PC-3 (cell line): ENCODE measurements at regions not wholly inside any gene's neighbourhood (a gene's known extent, or its start where the extent isn't known, plus 50 kb on each side); places are given as distances from the start of the nearest gene placed in this dataset.

Experiments used
- ATAC-seq: fragments of 200-7000 bp; cut with Tn5 transposase; 2 replicates; pipeline ENCODE4 v1.9.1; 2020; ENCODE audit warnings: mild to moderate bottlenecking, moderate library complexity
- BruUV-seq: library from RNA; stranded (reverse); fragments of 400-500 nt; replicated peaks from 2 replicates; lab custom pipeline; 2021; lab: Mats Ljungman, UMichigan
- CTCF ChIA-PET: fragments of 300-600 bp; sonication (Branson Sonifier 250); formaldehyde crosslinking; loops from one replicate; lab custom pipeline; 2022; ENCODE audit warnings: antibody characterized with exemption; lab: Charles Lee
- POLR2A ChIA-PET: fragments of 300-600 bp; sonication (Branson Sonifier 250); formaldehyde crosslinking; loops from one replicate; lab custom pipeline; 2022; ENCODE audit warnings: antibody characterized with exemption; ENCODE audit not compliant: unreplicated experiment; lab: Charles Lee
- DNase-seq: peaks from one replicate; pipeline ENCODE4 v3.0.0-alpha.2; 2015
- H2AFZ ChIP-seq: fragments of 300-600 bp; sonication (generic); 2 replicates; pipeline ENCODE4 v1.6.0; 2016; ENCODE audit warnings: antibody characterized with exemption, low read length
- H3F3A ChIP-seq: fragments of 300-600 bp; sonication (generic); one replicate; pipeline ENCODE4 v1.6.0; 2017; ENCODE audit warnings: antibody characterized with exemption, low read length, control low read depth, mild to moderate bottlenecking; ENCODE audit not compliant: unreplicated experiment
- H3K27ac ChIP-seq: fragments of 300-600 bp; sonication (generic); 2 replicates; pipeline ENCODE4 v1.5.1; 2016; ENCODE audit warnings: mild to moderate bottlenecking, low read length
- H3K27me3 ChIP-seq: fragments of 300-600 bp; sonication (generic); 2 replicates; pipeline ENCODE4 v1.6.1; 2016; ENCODE audit warnings: low read length, mixed read lengths
- H3K36me3 ChIP-seq: fragments of 300-600 bp; sonication (generic); 2 replicates; pipeline ENCODE4 v1.6.1; 2016; ENCODE audit warnings: low read depth, mixed run types, low read length, mixed read lengths
- H3K4me1 ChIP-seq: fragments of 300-600 bp; sonication (generic); 2 replicates; pipeline ENCODE4 v1.5.1; 2016; ENCODE audit warnings: low read length; ENCODE audit not compliant: insufficient read depth
- H3K4me2 ChIP-seq: fragments of 300-600 bp; sonication (generic); 2 replicates; pipeline ENCODE4 v1.6.0; 2016; ENCODE audit warnings: low read length
- H3K4me3 ChIP-seq: fragments of 300-600 bp; sonication (generic); 2 replicates; pipeline ENCODE4 v1.5.1; 2016; ENCODE audit warnings: mild to moderate bottlenecking, low read length, mixed read lengths
- H3K79me2 ChIP-seq: fragments of 300-600 bp; sonication (generic); 2 replicates; pipeline ENCODE4 v1.6.1; 2017; ENCODE audit warnings: low read length, mixed read lengths
- H3K9ac ChIP-seq: fragments of 300-600 bp; sonication (generic); 2 replicates; pipeline ENCODE4 v1.6.0; 2016; ENCODE audit warnings: mild to moderate bottlenecking, low read length
- H3K9me2 ChIP-seq: fragments of 300-600 bp; sonication (generic); replicated peaks from 2 replicates; pipeline ENCODE4 v1.6.1; 2016; ENCODE audit warnings: mixed run types, low read length, mixed read lengths
- H3K9me3 ChIP-seq: fragments of 300-600 bp; sonication (generic); 2 replicates; pipeline ENCODE4 v1.6.1; 2016; ENCODE audit warnings: low read length, mixed read lengths
- H4K20me1 ChIP-seq: fragments of 300-600 bp; sonication (generic); 2 replicates; pipeline ENCODE4 v1.6.1; 2016; ENCODE audit warnings: low read length, mixed read lengths
- CTCF ChIP-seq: fragments of 300-600 bp; sonication (generic); conservative IDR thresholded peaks from 2 replicates; pipeline ENCODE4 v1.5.1; 2017; ENCODE audit warnings: antibody characterized with exemption, low read depth, mild to moderate bottlenecking, low read length
- EZH2 ChIP-seq: fragments of 300-600 bp; sonication (generic); IDR thresholded peaks from one replicate; pipeline ENCODE4 v1.6.1; 2017; ENCODE audit warnings: antibody characterized with exemption, mild to moderate bottlenecking, low read length; ENCODE audit not compliant: unreplicated experiment
- EZH2phosphoT487 ChIP-seq: fragments of 300-600 bp; sonication (generic); IDR thresholded peaks from 2 replicates; pipeline ENCODE4 v1.6.1; 2018; ENCODE audit warnings: mild to moderate bottlenecking, antibody characterized with exemption, low read length, borderline replicate concordance
- intact Hi-C: fragments of 100-400 bp; cut with micrococcal nuclease; formaldehyde crosslinking; loops from 2 replicates; pipeline ENCODE4 v1.9.0; 2023

- BruUV-seq: no TSS peak
- Histone ChIP-seq H3K27ac (no peak overlapping the region), H3K79me2 (no peaks in the 10 kb centered on the region), H3K27me3 (peaks cover 14% of the 10 kb centered on the region), H3F3A (no peaks in the 10 kb centered on the region), H4K20me1 (no peaks in the 10 kb centered on the region), H3K4me1 (no peaks in the 10 kb centered on the region), H3K36me3 (no peaks in the 10 kb centered on the region; the same call in 1 of the 2 replicates), H3K9ac (no peak overlapping the region), H3K9me2 (no peaks in the 10 kb centered on the region), H3K4me3 (no peak overlapping the region), H3K9me3 (no peaks in the 10 kb centered on the region), H3K4me2 (no peak overlapping the region), H2AFZ (no peak overlapping the region)
- ChIA-PET CTCF (no interaction called here), POLR2A (no interaction called here)
- no peak for DNase-seq
- intact Hi-C loops: no loop called here
- ATAC-seq: no peak
- TF ChIP-seq CTCF: no peak
- no peak for TF ChIP-seq EZH2
- no peak for TF ChIP-seq EZH2phosphoT487
Observed at GRCh38 chr18:78611201-78611800, 368.3 kb upstream of the SALL3 start.

- ATAC-seq: no peak
- DNase-seq: no peak
- Histone ChIP-seq H3K4me3 (no peak overlapping the region), H3K27ac (no peak overlapping the region), H3K4me1 (no peaks in the 10 kb centered on the region), H3K4me2 (no peak overlapping the region), H3K9me2 (no peaks in the 10 kb centered on the region), H3F3A (no peaks in the 10 kb centered on the region), H3K79me2 (no peaks in the 10 kb centered on the region), H4K20me1 (no peaks in the 10 kb centered on the region), H2AFZ (no peak overlapping the region), H3K36me3 (no peaks in the 10 kb centered on the region; the same call in 1 of the 2 replicates), H3K9me3 (no peaks in the 10 kb centered on the region), H3K27me3 (peaks cover 14% of the 10 kb centered on the region), H3K9ac (no peak overlapping the region)
- CTCF ChIA-PET: no interaction called here
- no peak for TF ChIP-seq EZH2
- TF ChIP-seq EZH2phosphoT487: no peak
- TF ChIP-seq CTCF: no peak
- no TSS peak for BruUV-seq
- intact Hi-C loops: no loop called here
- POLR2A ChIA-PET: no interaction called here
Observed at GRCh38 chr18:78611869-78612268, 367.7 kb upstream of the SALL3 start.

GRCh38 chr18:78612318-78612717 lies 367.3 kb upstream of the SALL3 start:
- ChIA-PET CTCF (no interaction called here), POLR2A (no interaction called here)
- intact Hi-C loops: no loop called here
- Histone ChIP-seq H3K9me2 (no peaks in the 10 kb centered on the region), H3K9ac (no peak overlapping the region), H3K9me3 (no peaks in the 10 kb centered on the region), H3K4me2 (no peak overlapping the region), H3K79me2 (no peaks in the 10 kb centered on the region), H2AFZ (no peak overlapping the region), H4K20me1 (no peaks in the 10 kb centered on the region), H3F3A (no peaks in the 10 kb centered on the region), H3K27me3 (peaks cover 10% of the 10 kb centered on the region), H3K4me3 (no peak overlapping the region), H3K36me3 (no peaks in the 10 kb centered on the region; the same call in 1 of the 2 replicates), H3K4me1 (no peaks in the 10 kb centered on the region), H3K27ac (no peak overlapping the region)
- no TSS peak for BruUV-seq
- no peak for ATAC-seq
- TF ChIP-seq CTCF: no peak
- TF ChIP-seq EZH2: no peak
- no peak for TF ChIP-seq EZH2phosphoT487
- DNase-seq: no peak
